PC-9 (cell line): ENCODE measurements at regions not wholly inside any gene's neighbourhood (a gene's known extent, or its start where the extent isn't known, plus 50 kb on each side); places are given as distances from the start of the nearest gene placed in this dataset.

ENCODE experiments used
- EZH2 ChIP-seq: fragments of 200-600 bp; sonication (generic); IDR thresholded peaks from 2 replicates; pipeline ENCODE4 v1.8.0; 2017; ENCODE audit warnings: antibody characterized with exemption, low read depth
- TF ChIP-seq, protein P1 (sequence below): fragments of 200-600 bp; sonication (generic); conservative IDR thresholded peaks from 2 replicates; pipeline ENCODE4 v1.6.1; 2017; ENCODE audit warnings: mixed run types, antibody characterized with exemption, mild to moderate bottlenecking, moderate library complexity

DNA sequence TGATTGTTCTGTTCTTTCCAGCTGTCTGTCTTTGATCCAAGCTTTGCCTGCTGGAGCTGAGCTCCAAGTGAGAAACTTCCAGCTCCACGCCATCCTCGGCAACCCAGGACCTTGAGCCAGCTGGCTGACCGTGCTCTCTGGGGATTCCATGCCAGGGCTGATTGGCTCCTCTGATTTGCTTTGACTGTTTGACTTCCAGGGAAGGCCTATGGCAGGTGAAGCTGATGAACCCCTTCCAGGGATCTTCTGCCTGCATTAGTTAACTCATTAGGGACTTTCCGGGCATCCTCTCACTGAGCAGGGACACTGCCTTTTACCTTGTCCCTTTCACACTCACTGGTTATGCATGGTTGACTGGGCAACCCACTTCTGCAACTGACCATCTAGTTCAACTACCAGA is 406.1 kb downstream of the RPS6KC1 start:
- TF ChIP-seq, protein P1, sequence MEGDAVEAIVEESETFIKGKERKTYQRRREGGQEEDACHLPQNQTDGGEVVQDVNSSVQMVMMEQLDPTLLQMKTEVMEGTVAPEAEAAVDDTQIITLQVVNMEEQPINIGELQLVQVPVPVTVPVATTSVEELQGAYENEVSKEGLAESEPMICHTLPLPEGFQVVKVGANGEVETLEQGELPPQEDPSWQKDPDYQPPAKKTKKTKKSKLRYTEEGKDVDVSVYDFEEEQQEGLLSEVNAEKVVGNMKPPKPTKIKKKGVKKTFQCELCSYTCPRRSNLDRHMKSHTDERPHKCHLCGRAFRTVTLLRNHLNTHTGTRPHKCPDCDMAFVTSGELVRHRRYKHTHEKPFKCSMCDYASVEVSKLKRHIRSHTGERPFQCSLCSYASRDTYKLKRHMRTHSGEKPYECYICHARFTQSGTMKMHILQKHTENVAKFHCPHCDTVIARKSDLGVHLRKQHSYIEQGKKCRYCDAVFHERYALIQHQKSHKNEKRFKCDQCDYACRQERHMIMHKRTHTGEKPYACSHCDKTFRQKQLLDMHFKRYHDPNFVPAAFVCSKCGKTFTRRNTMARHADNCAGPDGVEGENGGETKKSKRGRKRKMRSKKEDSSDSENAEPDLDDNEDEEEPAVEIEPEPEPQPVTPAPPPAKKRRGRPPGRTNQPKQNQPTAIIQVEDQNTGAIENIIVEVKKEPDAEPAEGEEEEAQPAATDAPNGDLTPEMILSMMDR: no peak
- no peak for TF ChIP-seq EZH2
